Activated naive CD4-positive, alpha-beta T cell treated with anti-CD3 and anti-CD28 coated beads, Interleukin-2, amount 10 ng/mL, durations not matched to agents 7 days and 5 days (primary cell): ENCODE measurements at regions not wholly inside any gene's neighbourhood (a gene's known extent, or its start where the extent isn't known, plus 50 kb on each side); places are given as distances from the start of the nearest gene placed in this dataset.

Source experiments
- CTCF ChIA-PET: fragments of 350-600 bp; sonication (Branson Sonifier 250); formaldehyde crosslinking; loops from one replicate; lab custom pipeline; 2021; ENCODE audit warnings: antibody characterized with exemption; lab: Charles Lee
- DNase-seq: peaks from one replicate; pipeline ENCODE4 v3.0.0-alpha.2; 2020
- H3K27ac Mint-ChIP-seq: one replicate; pipeline ENCODE4 v1.8.0; 2021; ENCODE audit warnings: mild to moderate bottlenecking, moderate library complexity, mixed read lengths
- H3K27me3 Mint-ChIP-seq: one replicate; pipeline ENCODE4 v1.8.0; 2021; ENCODE audit warnings: mild to moderate bottlenecking, mixed read lengths
- H3K36me3 Mint-ChIP-seq: one replicate; pipeline ENCODE4 v1.8.0; 2021; ENCODE audit warnings: mixed read lengths
- H3K4me1 Mint-ChIP-seq: one replicate; pipeline ENCODE4 v1.8.0; 2021; ENCODE audit warnings: mixed read lengths
- H3K4me3 Mint-ChIP-seq: one replicate; pipeline ENCODE4 v1.8.0; 2021; ENCODE audit warnings: mild to moderate bottlenecking, moderate library complexity, mixed read lengths
- H3K9me3 Mint-ChIP-seq: one replicate; pipeline ENCODE4 v1.8.0; 2021; ENCODE audit warnings: mixed read lengths

- no peak overlapping the region for H3K4me3 Mint-ChIP-seq
- no peak overlapping the region for H3K27ac Mint-ChIP-seq
These were observed 976.9 kb downstream of the BRINP3 start for GRCh38 chr1:189500778-189501177.

GRCh38 chr1:189510827-189511226 is 966.8 kb downstream of the BRINP3 start:
- no peak overlapping the region for H3K4me3 Mint-ChIP-seq
- CTCF ChIA-PET = no interaction called here
- H3K4me1 Mint-ChIP-seq = no peaks in the 10 kb centered on the region
- no peaks in the 10 kb centered on the region for H3K36me3 Mint-ChIP-seq
- H3K9me3 Mint-ChIP-seq = peaks cover 19% of the 10 kb centered on the region
- H3K27ac Mint-ChIP-seq = no peak overlapping the region
- no peak for DNase-seq
- H3K27me3 Mint-ChIP-seq = no peaks in the 10 kb centered on the region

More at GRCh38 chr1:189500778-189501177, 976.9 kb downstream of the BRINP3 start:
- DNase-seq = no peak
- Mint-ChIP-seq H3K27me3 (no peaks in the 10 kb centered on the region), H3K9me3 (peaks cover 9% of the 10 kb centered on the region), H3K4me1 (no peaks in the 10 kb centered on the region), H3K36me3 (no peaks in the 10 kb centered on the region)
- CTCF ChIA-PET = no interaction called here

GRCh38 chr1:189513091-189513490 is 964.6 kb downstream of the BRINP3 start:
- Mint-ChIP-seq H3K27ac (no peak overlapping the region), H3K36me3 (no peaks in the 10 kb centered on the region), H3K9me3 (peaks cover 15% of the 10 kb centered on the region), H3K4me3 (no peak overlapping the region), H3K27me3 (no peaks in the 10 kb centered on the region), H3K4me1 (no peaks in the 10 kb centered on the region)
- no peak for DNase-seq
- CTCF ChIA-PET = no interaction called here

GRCh38 chr1:189522441-189522840 is 955.2 kb downstream of the BRINP3 start:
- H3K27ac Mint-ChIP-seq = no peak overlapping the region
- H3K36me3 Mint-ChIP-seq = no peaks in the 10 kb centered on the region
- peaks cover 14% of the 10 kb centered on the region for H3K9me3 Mint-ChIP-seq
- no peak overlapping the region for H3K4me3 Mint-ChIP-seq
- H3K4me1 Mint-ChIP-seq = no peaks in the 10 kb centered on the region
- no peak for DNase-seq
- CTCF ChIA-PET = no interaction called here
- no peaks in the 10 kb centered on the region for H3K27me3 Mint-ChIP-seq

GRCh38 chr1:189524501-189524900 is 953.2 kb downstream of the BRINP3 start:
- no peak for DNase-seq
- Mint-ChIP-seq H3K4me3 (no peak overlapping the region), H3K36me3 (no peaks in the 10 kb centered on the region), H3K27me3 (no peaks in the 10 kb centered on the region), H3K9me3 (peaks cover 12% of the 10 kb centered on the region), H3K27ac (no peak overlapping the region), H3K4me1 (no peaks in the 10 kb centered on the region)
- CTCF ChIA-PET = no interaction called here

- peaks cover 10% of the 10 kb centered on the region for H3K9me3 Mint-ChIP-seq
- H3K27ac Mint-ChIP-seq = no peak overlapping the region
- DNase-seq = no peak
- CTCF ChIA-PET = no interaction called here
- H3K36me3 Mint-ChIP-seq = no peaks in the 10 kb centered on the region
- no peaks in the 10 kb centered on the region for H3K27me3 Mint-ChIP-seq
- no peaks in the 10 kb centered on the region for H3K4me1 Mint-ChIP-seq
- H3K4me3 Mint-ChIP-seq = no peak overlapping the region
These were observed 947.5 kb downstream of the BRINP3 start for GRCh38 chr1:189530162-189530561.

DNA sequence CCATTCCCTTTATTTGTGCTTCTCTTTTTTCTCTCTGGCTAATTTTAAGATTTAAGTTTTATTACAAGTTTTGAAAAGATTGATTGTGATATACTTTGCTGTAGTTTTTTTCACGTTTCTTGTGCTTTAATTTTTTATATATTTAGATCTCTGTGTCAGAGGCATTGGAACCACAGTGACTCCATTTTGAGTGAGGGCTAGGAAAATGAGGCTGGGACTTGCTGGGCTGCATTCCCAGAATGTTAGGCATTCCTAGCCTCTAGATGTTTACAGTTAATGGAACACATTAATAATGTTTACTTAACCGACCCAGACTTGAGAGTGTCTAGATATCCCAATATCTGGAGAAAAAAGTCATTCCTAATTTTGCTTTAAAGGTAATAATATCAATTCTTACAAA is 939.4 kb downstream of the BRINP3 start:
- Mint-ChIP-seq H3K27ac (no peak overlapping the region), H3K36me3 (no peaks in the 10 kb centered on the region), H3K27me3 (no peaks in the 10 kb centered on the region), H3K9me3 (peaks cover 10% of the 10 kb centered on the region), H3K4me1 (no peaks in the 10 kb centered on the region), H3K4me3 (no peak overlapping the region)
- CTCF ChIA-PET = no interaction called here
- DNase-seq = no peak

GRCh38 chr1:189550498-189550897 is 927.2 kb downstream of the BRINP3 start:
- no peaks in the 10 kb centered on the region for H3K4me1 Mint-ChIP-seq
- H3K27me3 Mint-ChIP-seq = no peaks in the 10 kb centered on the region
- H3K9me3 Mint-ChIP-seq = peaks cover 2% of the 10 kb centered on the region
- H3K27ac Mint-ChIP-seq = no peak overlapping the region
- no peak overlapping the region for H3K4me3 Mint-ChIP-seq
- no peak for DNase-seq
- H3K36me3 Mint-ChIP-seq = no peaks in the 10 kb centered on the region
- CTCF ChIA-PET = no interaction called here

GRCh38 chr1:189563784-189564183 is 913.9 kb downstream of the BRINP3 start:
- DNase-seq = no peak
- CTCF ChIA-PET = no interaction called here
- H3K36me3 Mint-ChIP-seq = no peaks in the 10 kb centered on the region

GRCh38 chr1:189567890-189568289 is 909.8 kb downstream of the BRINP3 start:
- CTCF ChIA-PET = no interaction called here
- no peak for DNase-seq
- no peaks in the 10 kb centered on the region for H3K4me1 Mint-ChIP-seq
- no peaks in the 10 kb centered on the region for H3K36me3 Mint-ChIP-seq
- H3K9me3 Mint-ChIP-seq = peaks cover 4% of the 10 kb centered on the region
- H3K27ac Mint-ChIP-seq = no peak overlapping the region
- no peak overlapping the region for H3K4me3 Mint-ChIP-seq
- H3K27me3 Mint-ChIP-seq = no peaks in the 10 kb centered on the region

More at GRCh38 chr1:189563784-189564183, 913.9 kb downstream of the BRINP3 start:
- Mint-ChIP-seq H3K27me3 (no peaks in the 10 kb centered on the region), H3K9me3 (peaks cover 5% of the 10 kb centered on the region), H3K4me1 (no peaks in the 10 kb centered on the region), H3K27ac (no peak overlapping the region), H3K4me3 (no peak overlapping the region)

DNA sequence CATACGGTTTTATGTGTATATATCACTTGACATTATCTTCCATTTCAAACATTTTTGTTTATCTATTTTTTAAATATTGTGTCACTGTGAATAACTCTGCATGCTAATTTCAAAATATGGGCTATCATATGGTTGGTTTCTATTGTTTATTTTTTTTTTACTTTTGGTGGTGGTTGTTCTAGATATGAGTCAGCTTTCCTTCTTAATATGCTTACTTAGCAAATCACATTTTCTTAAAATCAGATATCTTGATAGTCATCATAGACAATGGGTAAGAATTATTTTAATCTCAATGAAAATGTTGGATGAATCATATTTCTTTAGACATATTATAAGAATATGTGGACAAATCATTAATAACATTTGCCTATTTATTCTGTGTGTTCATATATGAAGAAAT is 881.5 kb downstream of the BRINP3 start:
- Mint-ChIP-seq H3K4me1 (no peaks in the 10 kb centered on the region), H3K36me3 (no peaks in the 10 kb centered on the region), H3K27ac (no peak overlapping the region), H3K27me3 (no peaks in the 10 kb centered on the region), H3K9me3 (peaks cover 7% of the 10 kb centered on the region), H3K4me3 (no peak overlapping the region)
- no peak for DNase-seq
- CTCF ChIA-PET = no interaction called here

DNA sequence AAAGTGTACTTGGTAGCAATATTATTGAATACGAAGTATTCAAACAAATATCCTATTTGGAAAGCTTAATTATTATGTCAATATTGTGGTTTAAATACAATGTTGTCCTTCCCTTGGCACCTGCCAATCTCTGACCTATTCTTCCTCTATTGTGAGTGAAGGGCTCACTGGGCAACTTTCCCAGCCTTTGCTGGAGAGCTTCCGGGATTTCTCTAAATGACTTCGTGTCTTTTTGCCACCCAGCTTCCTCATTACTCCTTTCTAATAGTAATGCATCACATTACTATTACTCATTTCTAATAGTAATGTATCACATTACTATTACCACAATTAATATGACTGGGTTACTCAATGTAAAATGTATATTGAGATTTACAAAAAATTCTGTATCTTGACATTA is 880.6 kb downstream of the BRINP3 start:
- H3K27ac Mint-ChIP-seq = no peak overlapping the region
- no peaks in the 10 kb centered on the region for H3K27me3 Mint-ChIP-seq
- CTCF ChIA-PET = no interaction called here
- no peak overlapping the region for H3K4me3 Mint-ChIP-seq
- H3K36me3 Mint-ChIP-seq = no peaks in the 10 kb centered on the region
- no peak for DNase-seq
- no peaks in the 10 kb centered on the region for H3K4me1 Mint-ChIP-seq
- H3K9me3 Mint-ChIP-seq = peaks cover 7% of the 10 kb centered on the region

DNA sequence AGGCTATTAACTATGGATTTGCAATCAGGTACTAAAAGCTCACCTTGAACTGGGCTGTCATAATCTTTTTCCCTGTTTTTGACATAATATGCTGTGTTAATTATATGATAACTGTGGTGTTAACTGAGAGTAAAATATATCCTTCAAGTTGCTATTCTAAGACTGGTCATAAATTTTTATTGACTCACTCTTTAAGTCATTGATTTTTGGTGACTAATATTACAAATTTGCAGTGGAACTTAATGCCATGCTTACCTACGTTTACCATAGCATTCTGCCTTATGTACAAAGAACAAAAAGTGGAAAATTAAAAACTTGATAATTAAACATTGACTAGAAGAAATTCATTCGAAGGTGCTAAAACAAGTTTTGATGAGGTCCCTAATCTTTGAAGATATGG is 872.4 kb downstream of the BRINP3 start:
- no peaks in the 10 kb centered on the region for H3K4me1 Mint-ChIP-seq
- H3K9me3 Mint-ChIP-seq = peaks cover 2% of the 10 kb centered on the region
- no peak for DNase-seq
- H3K27ac Mint-ChIP-seq = no peak overlapping the region
- no peaks in the 10 kb centered on the region for H3K27me3 Mint-ChIP-seq
- CTCF ChIA-PET = no interaction called here
- H3K36me3 Mint-ChIP-seq = no peaks in the 10 kb centered on the region
- H3K4me3 Mint-ChIP-seq = no peak overlapping the region

DNA sequence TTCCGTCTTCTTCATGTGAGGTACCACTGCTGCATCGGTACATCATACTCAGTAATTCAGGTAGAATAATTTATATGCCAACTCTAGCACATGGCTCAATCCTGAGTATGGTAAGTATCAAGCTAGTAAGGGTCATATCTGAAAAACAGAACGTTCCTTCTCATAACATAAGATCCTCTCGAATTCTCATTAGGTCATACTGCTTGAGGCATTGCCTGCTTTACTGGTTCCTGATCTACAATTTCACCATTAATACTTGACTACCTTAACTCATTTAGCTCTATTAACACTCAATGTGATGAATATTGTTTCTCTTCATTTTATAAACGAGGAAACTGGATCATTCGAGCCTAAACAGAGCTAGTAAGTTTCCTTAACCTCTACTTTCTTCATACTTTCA is 871.6 kb downstream of the BRINP3 start:
- CTCF ChIA-PET = no interaction called here

GRCh38 chr1:189606795-189607476 is 870.7 kb downstream of the BRINP3 start:
- H3K36me3 Mint-ChIP-seq = no peaks in the 10 kb centered on the region
- no peaks in the 10 kb centered on the region for H3K4me1 Mint-ChIP-seq
- no peaks in the 10 kb centered on the region for H3K27me3 Mint-ChIP-seq
- H3K27ac Mint-ChIP-seq = no peak overlapping the region
- CTCF ChIA-PET = no interaction called here
- DNase-seq = no peak
- no peak overlapping the region for H3K4me3 Mint-ChIP-seq
- H3K9me3 Mint-ChIP-seq = no peaks in the 10 kb centered on the region

More for the DNA sequence above, 871.6 kb downstream of the BRINP3 start:
- H3K27me3 Mint-ChIP-seq = no peaks in the 10 kb centered on the region
- no peaks in the 10 kb centered on the region for H3K9me3 Mint-ChIP-seq
- DNase-seq = no peak
- H3K4me1 Mint-ChIP-seq = no peaks in the 10 kb centered on the region
- no peak overlapping the region for H3K4me3 Mint-ChIP-seq
- H3K36me3 Mint-ChIP-seq = no peaks in the 10 kb centered on the region
- H3K27ac Mint-ChIP-seq = no peak overlapping the region
